ENCODE measurements at regions not wholly inside any gene's neighbourhood (a gene's known extent, or its start where the extent isn't known, plus 50 kb on each side); places are given as distances from the start of the nearest gene placed in this dataset.

DNA sequence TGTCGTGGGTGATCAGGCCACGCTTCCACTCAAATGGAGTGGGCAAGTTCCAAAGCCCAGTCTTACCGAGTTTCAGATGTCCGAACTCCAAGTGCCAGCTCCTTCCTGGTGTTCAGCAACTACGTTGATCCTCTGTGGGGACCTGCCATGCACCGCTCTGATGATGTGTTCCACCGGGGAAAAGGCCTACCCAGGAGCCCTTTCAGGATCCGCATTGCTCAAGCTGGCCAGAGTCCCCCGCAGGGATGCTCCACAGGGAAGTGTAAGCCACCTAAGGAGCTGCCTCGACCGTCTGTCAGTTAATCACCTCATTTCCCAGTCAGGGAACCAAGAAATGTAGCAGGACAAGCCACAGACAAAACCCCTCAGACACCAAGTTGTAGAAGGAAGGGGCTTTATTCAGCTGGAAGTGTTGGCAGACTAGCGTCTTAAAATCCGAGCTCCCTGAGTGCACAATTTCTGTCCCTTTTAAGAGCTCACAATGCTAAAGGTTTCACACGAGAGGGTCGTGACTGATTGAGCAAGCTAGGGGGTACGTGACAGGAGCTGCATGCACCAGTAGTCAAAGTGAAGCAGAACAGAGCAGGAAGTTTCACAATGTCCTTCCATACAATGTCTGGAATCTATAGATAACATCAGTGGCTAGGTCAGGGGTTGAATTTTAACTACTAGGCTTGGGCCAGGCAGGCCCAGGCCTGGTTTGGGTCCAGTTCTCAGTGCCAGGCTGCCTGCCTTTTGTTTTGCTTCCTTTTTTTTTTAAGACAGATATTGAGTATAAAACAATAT lies 126.2 kb upstream of the ZDHHC15 start:
- Histone ChIP-seq H3K4me3 (ENCODE audit: low read depth in 1 of 3, low read length in 3 of 3) (no peak overlapping the region), H3K36me3 (ENCODE audit: control insufficient read depth in 4 of 4, insufficient read depth in 3 of 4, low read depth in 1 of 4, low read length in 3 of 4) (no peaks in the 10 kb centered on the region), H3K9ac (ENCODE audit: low read depth in 1 of 2, low read length in 2 of 2) (no peak overlapping the region), H3K27me3 (ENCODE audit: control insufficient read depth in 4 of 4, insufficient read depth in 4 of 4, low read length in 3 of 4) (peaks cover 0 to 4% (median 0%) of the 10 kb centered on the region in 4 donors), H3K4me1 (ENCODE audit: control insufficient read depth in 4 of 4, insufficient read depth in 4 of 4, low read length in 3 of 4) (no peaks in the 10 kb centered on the region), H3K27ac (ENCODE audit: low read depth in 1 of 2, low read length in 2 of 2) (no peak overlapping the region), H3K9me3 (ENCODE audit: control insufficient read depth in 4 of 4, low read length in 3 of 4) (peaks cover 0 to 6% (median 2%) of the 10 kb centered on the region in 4 donors)
- WGBS, result 79% methylated on average over 16 of the region's 16 CpGs
- TF ChIP-seq, protein P1, sequence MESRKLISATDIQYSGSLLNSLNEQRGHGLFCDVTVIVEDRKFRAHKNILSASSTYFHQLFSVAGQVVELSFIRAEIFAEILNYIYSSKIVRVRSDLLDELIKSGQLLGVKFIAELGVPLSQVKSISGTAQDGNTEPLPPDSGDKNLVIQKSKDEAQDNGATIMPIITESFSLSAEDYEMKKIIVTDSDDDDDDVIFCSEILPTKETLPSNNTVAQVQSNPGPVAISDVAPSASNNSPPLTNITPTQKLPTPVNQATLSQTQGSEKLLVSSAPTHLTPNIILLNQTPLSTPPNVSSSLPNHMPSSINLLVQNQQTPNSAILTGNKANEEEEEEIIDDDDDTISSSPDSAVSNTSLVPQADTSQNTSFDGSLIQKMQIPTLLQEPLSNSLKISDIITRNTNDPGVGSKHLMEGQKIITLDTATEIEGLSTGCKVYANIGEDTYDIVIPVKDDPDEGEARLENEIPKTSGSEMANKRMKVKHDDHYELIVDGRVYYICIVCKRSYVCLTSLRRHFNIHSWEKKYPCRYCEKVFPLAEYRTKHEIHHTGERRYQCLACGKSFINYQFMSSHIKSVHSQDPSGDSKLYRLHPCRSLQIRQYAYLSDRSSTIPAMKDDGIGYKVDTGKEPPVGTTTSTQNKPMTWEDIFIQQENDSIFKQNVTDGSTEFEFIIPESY (IDR thresholded peaks at IDR 0.05), result no peak
- TF ChIP-seq SP1 (IDR thresholded peaks at IDR 0.05) (no peak), FOXA2 (IDR thresholded peaks at IDR 0.05) (no peak), NR2F2 (IDR thresholded peaks at IDR 0.05) (no peak), FOXA1 (IDR thresholded peaks at IDR 0.05) (no peak), HNF4A (conservative IDR thresholded peaks at IDR 0.05) (no peak), TAF1 (conservative IDR thresholded peaks at IDR 0.05) (no peak)
- TF ChIP-seq, protein P2, sequence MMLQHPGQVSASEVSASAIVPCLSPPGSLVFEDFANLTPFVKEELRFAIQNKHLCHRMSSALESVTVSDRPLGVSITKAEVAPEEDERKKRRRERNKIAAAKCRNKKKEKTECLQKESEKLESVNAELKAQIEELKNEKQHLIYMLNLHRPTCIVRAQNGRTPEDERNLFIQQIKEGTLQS (IDR thresholded peaks at IDR 0.05), result no peak
- TF ChIP-seq, protein P3, sequence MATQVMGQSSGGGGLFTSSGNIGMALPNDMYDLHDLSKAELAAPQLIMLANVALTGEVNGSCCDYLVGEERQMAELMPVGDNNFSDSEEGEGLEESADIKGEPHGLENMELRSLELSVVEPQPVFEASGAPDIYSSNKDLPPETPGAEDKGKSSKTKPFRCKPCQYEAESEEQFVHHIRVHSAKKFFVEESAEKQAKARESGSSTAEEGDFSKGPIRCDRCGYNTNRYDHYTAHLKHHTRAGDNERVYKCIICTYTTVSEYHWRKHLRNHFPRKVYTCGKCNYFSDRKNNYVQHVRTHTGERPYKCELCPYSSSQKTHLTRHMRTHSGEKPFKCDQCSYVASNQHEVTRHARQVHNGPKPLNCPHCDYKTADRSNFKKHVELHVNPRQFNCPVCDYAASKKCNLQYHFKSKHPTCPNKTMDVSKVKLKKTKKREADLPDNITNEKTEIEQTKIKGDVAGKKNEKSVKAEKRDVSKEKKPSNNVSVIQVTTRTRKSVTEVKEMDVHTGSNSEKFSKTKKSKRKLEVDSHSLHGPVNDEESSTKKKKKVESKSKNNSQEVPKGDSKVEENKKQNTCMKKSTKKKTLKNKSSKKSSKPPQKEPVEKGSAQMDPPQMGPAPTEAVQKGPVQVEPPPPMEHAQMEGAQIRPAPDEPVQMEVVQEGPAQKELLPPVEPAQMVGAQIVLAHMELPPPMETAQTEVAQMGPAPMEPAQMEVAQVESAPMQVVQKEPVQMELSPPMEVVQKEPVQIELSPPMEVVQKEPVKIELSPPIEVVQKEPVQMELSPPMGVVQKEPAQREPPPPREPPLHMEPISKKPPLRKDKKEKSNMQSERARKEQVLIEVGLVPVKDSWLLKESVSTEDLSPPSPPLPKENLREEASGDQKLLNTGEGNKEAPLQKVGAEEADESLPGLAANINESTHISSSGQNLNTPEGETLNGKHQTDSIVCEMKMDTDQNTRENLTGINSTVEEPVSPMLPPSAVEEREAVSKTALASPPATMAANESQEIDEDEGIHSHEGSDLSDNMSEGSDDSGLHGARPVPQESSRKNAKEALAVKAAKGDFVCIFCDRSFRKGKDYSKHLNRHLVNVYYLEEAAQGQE (IDR thresholded peaks at IDR 0.05), result no peak
- DNase-seq (ENCODE audit: low spot score), result no peak

DNA sequence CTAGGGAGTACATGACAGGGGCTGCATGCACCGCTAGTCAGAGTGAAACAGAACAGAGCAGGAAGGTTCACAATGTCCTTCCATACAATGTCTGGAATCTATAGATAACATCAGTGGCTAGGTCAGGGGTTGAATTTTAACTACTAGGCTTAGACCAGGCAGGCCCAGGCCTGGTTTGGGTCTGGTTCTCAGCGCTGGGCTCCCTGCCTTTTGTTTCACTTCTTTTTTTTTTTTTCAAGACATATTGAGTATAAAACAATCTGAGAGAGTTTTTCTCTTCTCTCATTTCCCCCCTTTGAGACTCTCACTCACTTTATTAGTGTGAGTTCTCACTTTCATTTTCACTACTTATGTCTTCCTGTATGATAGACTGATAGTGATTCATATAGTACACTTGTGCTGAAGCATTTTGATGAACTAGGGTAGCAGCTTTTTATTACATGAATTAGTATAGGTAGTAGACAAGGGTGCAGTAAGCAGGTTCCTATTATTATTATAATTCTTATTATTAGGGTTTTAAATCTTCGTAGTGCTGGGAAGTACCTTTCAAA lies 120.0 kb upstream of the ZDHHC15 start:
- 78% methylated on average over 3 of the region's 3 CpGs for WGBS

More for the DNA sequence above, 120.0 kb upstream of the ZDHHC15 start:
- TF ChIP-seq FOXA1 (IDR thresholded peaks at IDR 0.05) (no peak), RXRA (IDR thresholded peaks at IDR 0.05) (no peak), NR2F2 (IDR thresholded peaks at IDR 0.05) (no peak), HNF4A (conservative IDR thresholded peaks at IDR 0.05) (no peak), EGR1 (IDR thresholded peaks at IDR 0.05; ENCODE audit: low read depth in 2 of 2) (no peak), JUND (IDR thresholded peaks at IDR 0.05) (no peak), FOXA2 (IDR thresholded peaks at IDR 0.05) (no peak)
- TF ChIP-seq, protein P2 (IDR thresholded peaks at IDR 0.05), result no peak
- TF ChIP-seq, protein P4, sequence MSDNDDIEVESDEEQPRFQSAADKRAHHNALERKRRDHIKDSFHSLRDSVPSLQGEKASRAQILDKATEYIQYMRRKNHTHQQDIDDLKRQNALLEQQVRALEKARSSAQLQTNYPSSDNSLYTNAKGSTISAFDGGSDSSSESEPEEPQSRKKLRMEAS (IDR thresholded peaks at IDR 0.05), result no peak
- no peak overlapping the region for H3K27ac ChIP-seq (ENCODE audit: low read depth in 1 of 2, low read length in 2 of 2)
- H3K4me3 ChIP-seq (ENCODE audit: low read depth in 1 of 3, low read length in 3 of 3), result no peak overlapping the region
- no peaks in the 10 kb centered on the region for H3K36me3 ChIP-seq (ENCODE audit: control insufficient read depth in 4 of 4, insufficient read depth in 3 of 4, low read depth in 1 of 4, low read length in 3 of 4)
- H3K4me1 ChIP-seq (ENCODE audit: control insufficient read depth in 4 of 4, insufficient read depth in 4 of 4, low read length in 3 of 4), result no peaks in the 10 kb centered on the region
- no peaks in the 10 kb centered on the region for H3K9me3 ChIP-seq (ENCODE audit: control insufficient read depth in 4 of 4, low read length in 3 of 4)
- no peaks in the 10 kb centered on the region for H3K27me3 ChIP-seq (ENCODE audit: control insufficient read depth in 4 of 4, insufficient read depth in 4 of 4, low read length in 3 of 4)
- no peak overlapping the region for H3K9ac ChIP-seq (ENCODE audit: low read depth in 1 of 2, low read length in 2 of 2)
- DNase-seq (ENCODE audit: low spot score), result no peak

Data from liver (tissue), 7 donors.